Prostate gland (tissue), 2 donors: ENCODE measurements at regions not wholly inside any gene's neighbourhood (a gene's known extent, or its start where the extent isn't known, plus 50 kb on each side); places are given as distances from the start of the nearest gene placed in this dataset.

Experiments used
- DNase-seq: peaks from one replicate; pipeline ENCODE4 v3.0.0-alpha.2; 2019; ENCODE audit warnings: low spot score
- H3K27ac ChIP-seq, 2 donors: fragments of 200-600 bp; sonication (generic); 2 replicates each; pipeline ENCODE4 v1.5.1; 2017 to 2019
- H3K27me3 ChIP-seq: fragments of 200-600 bp; sonication (generic); replicated peaks from 2 replicates; pipeline ENCODE4 v1.5.1; 2019; ENCODE audit not compliant: insufficient read depth
- H3K36me3 ChIP-seq, 2 donors: fragments of 200-600 bp; sonication (generic); 1 replicate in 1 of 2; 2 replicates in 1 of 2; pipeline versions ENCODE4 v1.5.1 to v1.8.1; 2017 to 2019
- H3K4me1 ChIP-seq: fragments of 200-600 bp; sonication (generic); replicated peaks from 2 replicates; pipeline ENCODE4 v1.5.1; 2019
- H3K4me3 ChIP-seq, 2 donors: fragments of 200-600 bp; sonication (generic); 2 replicates each; pipeline ENCODE4 v1.5.1; 2017 to 2019
- H3K9me3 ChIP-seq: fragments of 200-600 bp; sonication (generic); 2 replicates; pipeline ENCODE4 v1.5.1; 2017
- CTCF ChIP-seq, 4 experiments: fragments of 200-600 bp in 2 of 4; fragments of 450-650 bp in 2 of 4; sonication (generic) in 2 of 4; IDR thresholded peaks; 1 replicate in 3 of 4; 2 replicates in 1 of 4; pipeline ENCODE4 v1.5.1; 2016 to 2019; ENCODE audit warnings: antibody characterized with exemption in 4 of 4, mild to moderate bottlenecking in 2 of 4, moderate library complexity in 2 of 4
- POLR2A ChIP-seq: fragments of 450-650 bp; IDR thresholded peaks from one replicate; pipeline ENCODE4 v1.6.1; 2016; ENCODE audit warnings: antibody characterized with exemption, mild to moderate bottlenecking
- POLR2AphosphoS5 ChIP-seq: sonication (generic); formaldehyde crosslinking; IDR thresholded peaks from one replicate; pipeline ENCODE4 v1.6.1; 2017; ENCODE audit warnings: antibody characterized with exemption
- WGBS: methylation state at CpG from one replicate; pipeline ENCODE4 v1.1.5; 2018; 5-methylcytosine and 5-hydroxymethylcytosine counted together
- intact Hi-C: fragments of 100-400 bp; cut with DNase I; formaldehyde crosslinking; loops from one replicate; pipeline ENCODE4 v1.14.2; 2022

GRCh38 chr7:84471576-84471975, 277.0 kb upstream of the SEMA3A start:
- no peak overlapping the region for H3K27ac ChIP-seq
- intact Hi-C loops = no loop called here
- 100% methylated on average over 1 of the region's 1 CpG for WGBS
- no peaks in the 10 kb centered on the region for H3K4me1 ChIP-seq
- no peak for DNase-seq
- H3K9me3 ChIP-seq = no peaks in the 10 kb centered on the region
- TF ChIP-seq POLR2A = no peak
- no peak for TF ChIP-seq CTCF (IDR thresholded peaks at IDR 0.05)
- no peak for TF ChIP-seq POLR2AphosphoS5
- H3K27me3 ChIP-seq = no peaks in the 10 kb centered on the region
- no peak overlapping the region for H3K4me3 ChIP-seq
- no peaks in the 10 kb centered on the region for H3K36me3 ChIP-seq

GRCh38 chr7:84469034-84469433, 274.4 kb upstream of the SEMA3A start:
- H3K4me1 ChIP-seq = no peaks in the 10 kb centered on the region
- H3K36me3 ChIP-seq = no peaks in the 10 kb centered on the region
- 93% methylated on average over 3 of the region's 3 CpGs for WGBS
- no peaks in the 10 kb centered on the region for H3K9me3 ChIP-seq
- no peak overlapping the region for H3K4me3 ChIP-seq
- DNase-seq = no peak
- no peak for TF ChIP-seq CTCF (IDR thresholded peaks at IDR 0.05)
- no peak for TF ChIP-seq POLR2AphosphoS5
- TF ChIP-seq POLR2A = no peak
- no peak overlapping the region for H3K27ac ChIP-seq
- no peaks in the 10 kb centered on the region for H3K27me3 ChIP-seq
- intact Hi-C loops = no loop called here

- intact Hi-C loops = no loop called here
- TF ChIP-seq POLR2AphosphoS5 = no peak
- no peak for TF ChIP-seq CTCF (IDR thresholded peaks at IDR 0.05)
- TF ChIP-seq POLR2A = no peak
- H3K4me1 ChIP-seq = no peaks in the 10 kb centered on the region
- no peak overlapping the region for H3K27ac ChIP-seq
- DNase-seq = no peak
- H3K9me3 ChIP-seq = no peaks in the 10 kb centered on the region
- H3K4me3 ChIP-seq = no peak overlapping the region
- H3K36me3 ChIP-seq = no peaks in the 10 kb centered on the region
- H3K27me3 ChIP-seq = no peaks in the 10 kb centered on the region
These were observed 267.7 kb upstream of the SEMA3A start for GRCh38 chr7:84462259-84462658.

GRCh38 chr7:84461093-84461492, 266.5 kb upstream of the SEMA3A start:
- TF ChIP-seq POLR2AphosphoS5 (no peak), POLR2A (no peak), CTCF (IDR thresholded peaks at IDR 0.05) (no peak)
- DNase-seq = no peak
- Histone ChIP-seq H3K27ac (no peak overlapping the region), H3K27me3 (no peaks in the 10 kb centered on the region), H3K4me1 (no peaks in the 10 kb centered on the region), H3K36me3 (no peaks in the 10 kb centered on the region), H3K9me3 (no peaks in the 10 kb centered on the region), H3K4me3 (no peak overlapping the region)
- 83% methylated on average over 2 of the region's 2 CpGs for WGBS
- intact Hi-C loops = no loop called here

- no peak for DNase-seq
- no peaks in the 10 kb centered on the region for H3K4me1 ChIP-seq
- intact Hi-C loops = no loop called here
- H3K9me3 ChIP-seq = no peaks in the 10 kb centered on the region
- H3K36me3 ChIP-seq = no peaks in the 10 kb centered on the region
- no peaks in the 10 kb centered on the region for H3K27me3 ChIP-seq
- H3K27ac ChIP-seq = no peak overlapping the region
- no peak overlapping the region for H3K4me3 ChIP-seq
- WGBS = 100% methylated on average over 1 of the region's 1 CpG
- TF ChIP-seq CTCF (IDR thresholded peaks at IDR 0.05) (no peak), POLR2AphosphoS5 (no peak), POLR2A (no peak)
These were observed 261.2 kb upstream of the SEMA3A start for GRCh38 chr7:84455788-84456187.
